BJ (cell line): ENCODE measurements at regions not wholly inside any gene's neighbourhood (a gene's known extent, or its start where the extent isn't known, plus 50 kb on each side); places are given as distances from the start of the nearest gene placed in this dataset.

Experiments used
- CTCF ChIA-PET: fragments of 350-600 bp; formaldehyde crosslinking; extraction: SDS; loops from one replicate; lab custom pipeline; 2021; ENCODE audit warnings: antibody characterized with exemption, inconsistent platforms; lab: Yijun Ruan, JAX
- POLR2A ChIA-PET: fragments of 300-600 bp; sonication (Branson Sonifier 250); formaldehyde crosslinking; extraction: SDS; loops from one replicate; lab custom pipeline; 2021; ENCODE audit warnings: antibody characterized with exemption; lab: Charles Lee
- DNase-seq: peaks from one replicate; pipeline ENCODE4 v3.0.0-alpha.2; 2011; ENCODE audit warnings: low read depth
- H3K27me3 ChIP-seq: 2 replicates; pipeline ENCODE4 v1.6.0; 2011; ENCODE audit warnings: low read length; ENCODE audit not compliant: control insufficient read depth, insufficient read depth
- H3K36me3 ChIP-seq: 2 replicates; pipeline ENCODE4 v1.5.1; 2011; ENCODE audit warnings: low read length; ENCODE audit not compliant: control insufficient read depth, insufficient read depth
- H3K4me3 ChIP-seq: 2 replicates; pipeline ENCODE4 v1.5.1; 2011; ENCODE audit warnings: low read depth, mild to moderate bottlenecking, control low read depth, low read length
- TF ChIP-seq, protein P1 (sequence below): IDR thresholded peaks from 2 replicates; pipeline ENCODE4 v1.5.1; 2011; ENCODE audit warnings: low read depth, mild to moderate bottlenecking, control low read depth, inconsistent platforms, low read length, moderate library complexity; ENCODE audit not compliant: insufficient read depth

DNA sequence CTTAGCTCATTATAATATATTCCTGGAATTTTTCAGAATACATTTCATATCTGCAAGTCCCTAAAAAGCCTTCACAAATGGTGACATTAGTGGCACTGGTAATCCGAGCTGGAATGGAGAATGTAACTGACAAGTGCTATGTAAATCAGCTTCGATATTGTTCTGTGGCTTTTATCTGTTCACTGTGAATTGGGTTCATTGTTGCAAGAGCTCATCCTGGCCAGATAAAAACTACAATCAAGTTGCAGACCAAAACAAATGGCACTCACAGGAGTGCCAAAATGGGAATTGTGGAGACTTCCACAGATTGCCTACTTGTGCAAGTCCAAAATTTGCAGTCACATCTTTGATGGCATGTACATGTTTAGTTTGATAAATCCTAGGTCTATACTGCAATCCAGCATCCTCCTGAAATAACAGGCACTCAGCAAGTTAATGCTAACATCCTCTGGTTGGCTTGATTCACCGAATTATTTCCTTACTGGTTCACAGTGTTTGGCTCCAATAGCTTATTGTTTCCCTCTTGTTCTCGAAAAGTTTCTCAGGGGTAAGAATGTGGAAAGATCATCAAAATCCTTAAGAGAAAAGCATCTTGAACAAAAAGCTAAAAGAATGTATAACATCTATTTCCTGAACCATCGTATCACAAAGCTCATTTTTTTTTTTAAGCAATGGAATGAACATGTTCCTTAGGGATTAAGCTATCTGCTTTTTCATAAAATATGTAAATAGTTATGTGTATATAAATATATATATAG, 904.9 kb downstream of the CENPC start:
- TF ChIP-seq, protein P1, sequence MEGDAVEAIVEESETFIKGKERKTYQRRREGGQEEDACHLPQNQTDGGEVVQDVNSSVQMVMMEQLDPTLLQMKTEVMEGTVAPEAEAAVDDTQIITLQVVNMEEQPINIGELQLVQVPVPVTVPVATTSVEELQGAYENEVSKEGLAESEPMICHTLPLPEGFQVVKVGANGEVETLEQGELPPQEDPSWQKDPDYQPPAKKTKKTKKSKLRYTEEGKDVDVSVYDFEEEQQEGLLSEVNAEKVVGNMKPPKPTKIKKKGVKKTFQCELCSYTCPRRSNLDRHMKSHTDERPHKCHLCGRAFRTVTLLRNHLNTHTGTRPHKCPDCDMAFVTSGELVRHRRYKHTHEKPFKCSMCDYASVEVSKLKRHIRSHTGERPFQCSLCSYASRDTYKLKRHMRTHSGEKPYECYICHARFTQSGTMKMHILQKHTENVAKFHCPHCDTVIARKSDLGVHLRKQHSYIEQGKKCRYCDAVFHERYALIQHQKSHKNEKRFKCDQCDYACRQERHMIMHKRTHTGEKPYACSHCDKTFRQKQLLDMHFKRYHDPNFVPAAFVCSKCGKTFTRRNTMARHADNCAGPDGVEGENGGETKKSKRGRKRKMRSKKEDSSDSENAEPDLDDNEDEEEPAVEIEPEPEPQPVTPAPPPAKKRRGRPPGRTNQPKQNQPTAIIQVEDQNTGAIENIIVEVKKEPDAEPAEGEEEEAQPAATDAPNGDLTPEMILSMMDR: no peak
- Histone ChIP-seq H3K4me3 (no peak overlapping the region), H3K36me3 (no peaks in the 10 kb centered on the region), H3K27me3 (no peaks in the 10 kb centered on the region)
- CTCF ChIA-PET: interaction anchor here (0.6 to 0.9 kb wide), 2 partner anchors 12 to 641 kb away, joined by 3 read pairs; no protein-coding TSS in a partner anchor
- POLR2A ChIA-PET: no interaction called here
- DNase-seq: no peak

DNA sequence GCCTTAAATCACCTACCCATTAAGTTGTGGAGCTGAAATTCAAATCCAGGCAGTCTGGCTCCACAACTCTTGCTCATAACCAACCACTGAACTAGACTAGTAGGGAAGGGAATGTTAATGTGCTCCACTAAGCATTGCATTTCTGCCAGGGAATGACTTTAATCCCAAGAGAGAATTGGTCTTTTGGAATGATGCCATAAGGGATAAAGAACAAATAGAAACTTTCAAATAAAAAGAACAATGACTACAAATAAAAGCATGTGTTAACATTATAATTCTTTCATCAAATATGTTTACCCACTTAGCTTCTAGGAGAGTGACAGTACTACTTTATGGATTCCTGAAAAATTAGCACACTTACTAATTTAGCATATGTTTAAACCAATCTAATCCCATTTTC, 905.9 kb downstream of the CENPC start:
- H3K27me3 ChIP-seq: no peaks in the 10 kb centered on the region
- no peak overlapping the region for H3K4me3 ChIP-seq
- CTCF ChIA-PET: no interaction called here
- TF ChIP-seq, protein P1: no peak
- DNase-seq: no peak
- no peaks in the 10 kb centered on the region for H3K36me3 ChIP-seq
- POLR2A ChIA-PET: no interaction called here

DNA sequence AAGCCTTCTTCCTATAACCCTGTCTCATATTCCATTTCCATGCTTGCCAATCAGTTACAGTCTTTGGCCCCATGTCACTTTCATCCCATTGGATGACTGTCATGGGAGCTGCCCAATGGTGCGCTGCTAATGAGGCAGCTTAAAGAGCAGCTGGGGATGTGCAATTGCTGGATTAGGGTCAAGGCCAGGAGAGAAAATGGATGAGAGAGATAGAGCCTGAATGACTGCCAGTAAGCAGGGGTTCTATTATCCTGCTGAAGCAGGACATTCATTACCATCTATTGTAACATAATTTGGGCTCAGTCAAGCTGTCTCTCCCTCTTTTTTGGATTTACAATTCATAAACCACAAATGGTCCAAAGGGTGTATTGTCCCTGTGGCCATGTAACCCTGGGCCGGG, 909.0 kb downstream of the CENPC start:
- DNase-seq: no peak
- TF ChIP-seq, protein P1: no peak
- CTCF ChIA-PET: no interaction called here
- H3K36me3 ChIP-seq: no peaks in the 10 kb centered on the region
- no peaks in the 10 kb centered on the region for H3K27me3 ChIP-seq
- no peak overlapping the region for H3K4me3 ChIP-seq
- POLR2A ChIA-PET: no interaction called here

DNA sequence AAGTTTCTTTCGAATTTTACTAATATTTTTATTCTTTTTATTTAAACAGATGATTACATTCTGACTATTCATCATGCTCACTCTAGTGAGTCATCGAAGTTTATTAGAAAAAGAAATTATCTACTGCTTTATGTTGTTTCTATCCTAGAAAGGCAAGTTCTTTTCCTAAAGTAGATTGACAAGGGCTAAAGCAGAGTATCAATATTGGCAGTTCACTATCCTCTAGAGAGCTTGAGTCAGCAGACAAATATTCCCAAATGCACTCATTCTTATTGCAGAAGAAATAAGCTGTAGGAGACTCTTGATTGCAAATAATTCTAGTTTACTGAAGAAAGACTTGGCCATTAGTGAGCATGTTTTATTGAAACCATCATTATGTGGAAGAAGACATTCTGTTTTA, 911.8 kb downstream of the CENPC start:
- DNase-seq: no peak

DNA sequence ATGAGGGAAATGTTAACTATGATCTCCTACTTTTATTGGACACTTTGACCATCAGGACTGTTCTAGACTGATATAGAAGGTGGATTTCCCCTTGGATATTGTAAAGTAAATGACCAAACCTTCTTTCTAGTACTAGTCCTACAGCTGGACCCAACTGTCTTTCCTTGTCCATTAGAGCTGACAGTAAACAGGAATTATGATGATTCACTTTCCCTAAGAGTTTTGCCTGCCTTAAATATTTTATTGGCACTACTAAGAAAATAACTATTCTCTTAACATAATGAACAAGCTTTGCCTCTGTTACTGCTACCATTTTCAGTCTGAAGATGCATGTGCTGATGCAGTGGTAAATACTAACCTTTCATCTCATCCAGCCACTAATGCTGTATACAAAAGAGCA, 915.4 kb downstream of the CENPC start:
- TF ChIP-seq, protein P1: no peak
- ChIA-PET POLR2A (no interaction called here), CTCF (interaction anchor here (0.6 kb wide), 1 partner anchor 24 kb away, joined by 3 read pairs; no protein-coding TSS in a partner anchor)
- H3K4me3 ChIP-seq: no peak overlapping the region
- no peaks in the 10 kb centered on the region for H3K36me3 ChIP-seq
- H3K27me3 ChIP-seq: no peaks in the 10 kb centered on the region
- no peak for DNase-seq

More for the DNA sequence above, 911.8 kb downstream of the CENPC start:
- TF ChIP-seq, protein P1: no peak
- H3K27me3 ChIP-seq: no peaks in the 10 kb centered on the region
- POLR2A ChIA-PET: no interaction called here
- CTCF ChIA-PET: no interaction called here
- no peak overlapping the region for H3K4me3 ChIP-seq
- no peaks in the 10 kb centered on the region for H3K36me3 ChIP-seq
